GM12878 (cell line): ENCODE measurements at regions not wholly inside any gene's neighbourhood (a gene's known extent, or its start where the extent isn't known, plus 50 kb on each side); places are given as distances from the start of the nearest gene placed in this dataset.

Source experiments
- ATAC-seq: fragments of 200-7000 bp; cut with Tn5 transposase; 3 replicates; pipeline ENCODE4 v1.9.1; 2020; ENCODE audit warnings: mild to moderate bottlenecking, moderate library complexity
- BruUV-seq: library from RNA; stranded (reverse); fragments of 400-500 nt; replicated peaks from 2 replicates; lab custom pipeline; 2021; lab: Mats Ljungman, UMichigan
- CTCF ChIA-PET: fragments of 300-600 bp; sonication (Branson Sonifier 250); formaldehyde crosslinking; extraction: SDS; loops from one replicate; lab custom pipeline; 2021; ENCODE audit warnings: inconsistent platforms; lab: Yijun Ruan, JAX
- POLR2A ChIA-PET: fragments of 350-600 bp; formaldehyde crosslinking; extraction: SDS; loops from one replicate; lab custom pipeline; 2021; ENCODE audit warnings: inconsistent platforms; lab: Charles Lee
- RAD21 ChIA-PET: fragments of 300-600 bp; sonication (Branson Sonifier 250); formaldehyde crosslinking; loops from one replicate; lab custom pipeline; 2023; ENCODE audit warnings: antibody characterized with exemption; ENCODE audit not compliant: unreplicated experiment; lab: Charles Lee
- SMC1A ChIA-PET: fragments of 300-600 bp; sonication (Branson Sonifier 250); formaldehyde crosslinking; loops from one replicate; lab custom pipeline; 2023; ENCODE audit not compliant: unreplicated experiment, uncharacterized antibody; lab: Charles Lee
- DNase-seq: peaks from one replicate; pipeline ENCODE4 v3.0.0-alpha.2; 2011; ENCODE audit warnings: low read depth, low spot score
- FAIRE-seq: peaks from 3 replicates; lab custom pipeline; 2011; peaks lifted over from hg19 to GRCh38; lab: Jason Lieb, UNC
- H2AFZ ChIP-seq: 2 replicates; pipeline ENCODE4 v1.6.0; 2011; ENCODE audit warnings: low read depth, low read length, control low read depth; ENCODE audit not compliant: control insufficient read depth
- H3K27ac ChIP-seq: 2 replicates; pipeline ENCODE4 v1.5.1; 2011; ENCODE audit warnings: control low read depth; ENCODE audit not compliant: control insufficient read depth, insufficient read depth
- H3K27me3 ChIP-seq, 2 experiments: replicated peaks in 1 of 2; 2 replicates each; pipeline versions ENCODE4 v1.6.0 to v1.6.1; 2011; ENCODE audit warnings: low read length in 1 of 2; ENCODE audit not compliant: control insufficient read depth in 2 of 2, insufficient read depth in 2 of 2
- H3K36me3 ChIP-seq, 2 experiments: 2 replicates each; pipeline ENCODE4 v1.5.1; 2011; ENCODE audit warnings: low read length in 1 of 2; ENCODE audit not compliant: control insufficient read depth in 2 of 2, insufficient read depth in 2 of 2
- H3K4me1 ChIP-seq: 2 replicates; pipeline ENCODE4 v1.6.1; 2011; ENCODE audit warnings: mild to moderate bottlenecking, low read length, moderate library complexity, mixed read lengths; ENCODE audit not compliant: control insufficient read depth, insufficient read depth
- H3K4me2 ChIP-seq: 2 replicates; pipeline ENCODE4 v1.6.0; 2011; ENCODE audit warnings: control low read depth; ENCODE audit not compliant: control insufficient read depth, insufficient read depth
- H3K4me3 ChIP-seq: fragments of 200-600 bp; sonication (generic); 2 replicates; pipeline ENCODE4 v1.5.1; 2016
- H3K79me2 ChIP-seq: 2 replicates; pipeline ENCODE4 v1.6.0; 2011; ENCODE audit warnings: low read length; ENCODE audit not compliant: control insufficient read depth, insufficient read depth
- H3K9ac ChIP-seq: 2 replicates; pipeline ENCODE4 v1.8.0; 2011; ENCODE audit warnings: low read length, control low read depth, mixed read lengths; ENCODE audit not compliant: control insufficient read depth, insufficient read depth
- H3K9me3 ChIP-seq: replicated peaks from 3 replicates; pipeline ENCODE4 v1.5.1; 2011; ENCODE audit warnings: mild to moderate bottlenecking, low read length; ENCODE audit not compliant: control insufficient read depth, insufficient read depth
- H4K20me1 ChIP-seq: 2 replicates; pipeline ENCODE4 v1.6.0; 2011; ENCODE audit not compliant: control insufficient read depth, insufficient read depth
- CTCF ChIP-seq, 3 experiments: IDR thresholded peaks in 2 of 3; conservative IDR thresholded peaks in 1 of 3; 2 replicates each; pipeline ENCODE4 v1.5.1; 2011; ENCODE audit warnings: low read depth in 3 of 3, low read length in 3 of 3, mild to moderate bottlenecking in 3 of 3, control low read depth in 2 of 3, moderate library complexity in 2 of 3, inconsistent platforms in 1 of 3, mixed read lengths in 1 of 3; ENCODE audit not compliant: control insufficient read depth in 2 of 3, insufficient read depth in 1 of 3; ENCODE audit errors: extremely low read depth in 1 of 3
- E4F1 ChIP-seq: fragments of 450-650 bp; IDR thresholded peaks from 2 replicates; pipeline ENCODE4 v1.6.1; 2018; ENCODE audit warnings: borderline replicate concordance, mild to moderate bottlenecking; ENCODE audit not compliant: partially characterized antibody
- ELK1 ChIP-seq: IDR thresholded peaks from 2 replicates; pipeline ENCODE4 v1.6.1; 2012; ENCODE audit warnings: low read depth, low read length, improper control_type of control experiment
- HDAC6 ChIP-seq: fragments of 200-600 bp; sonication (generic); IDR thresholded peaks from one replicate; pipeline ENCODE4 v1.8.0; 2017; ENCODE audit warnings: antibody characterized with exemption; ENCODE audit not compliant: unreplicated experiment
- IRF3 ChIP-seq: fragments of 450-650 bp; IDR thresholded peaks from 2 replicates; pipeline ENCODE4 v1.6.1; 2014; ENCODE audit warnings: mild to moderate bottlenecking
- MAX ChIP-seq: IDR thresholded peaks from 2 replicates; pipeline ENCODE4 v1.6.1; 2012; ENCODE audit warnings: low read depth, low read length, improper control_type of control experiment
- PAX5 ChIP-seq: IDR thresholded peaks from 2 replicates; pipeline ENCODE4 v1.6.1; 2011; ENCODE audit warnings: low read depth, low read length, borderline replicate concordance
- PKNOX1 ChIP-seq: fragments of 450-650 bp; IDR thresholded peaks from 2 replicates; pipeline ENCODE4 v1.6.1; 2016; ENCODE audit warnings: mild to moderate bottlenecking
- RAD21 ChIP-seq: IDR thresholded peaks from 2 replicates; pipeline ENCODE4 v1.6.1; 2011; ENCODE audit warnings: mild to moderate bottlenecking, low read depth, low read length, moderate library complexity; ENCODE audit not compliant: insufficient read depth
- RUNX3 ChIP-seq: IDR thresholded peaks from 2 replicates; pipeline ENCODE4 v1.6.1; 2012; ENCODE audit warnings: low read length, inconsistent platforms
- SMAD1 ChIP-seq: fragments of 450-650 bp; IDR thresholded peaks from 2 replicates; pipeline ENCODE4 v1.6.1; 2018; ENCODE audit warnings: mild to moderate bottlenecking, low read depth; ENCODE audit not compliant: partially characterized antibody
- SMC3 ChIP-seq: IDR thresholded peaks from 2 replicates; pipeline ENCODE4 v1.6.1; 2011; ENCODE audit warnings: low read length, improper control_type of control experiment, borderline replicate concordance
- SP1 ChIP-seq: IDR thresholded peaks from one replicate; pipeline ENCODE4 v1.6.1; 2011; ENCODE audit warnings: low read depth, low read length
- TAF1 ChIP-seq: IDR thresholded peaks from 2 replicates; pipeline ENCODE4 v1.6.1; 2011; ENCODE audit warnings: mild to moderate bottlenecking, low read depth, low read length, borderline replicate concordance
- ZNF384 ChIP-seq: IDR thresholded peaks from 2 replicates; pipeline ENCODE4 v1.6.1; 2012; ENCODE audit warnings: low read depth, mild to moderate bottlenecking, low read length, improper control_type of control experiment, borderline replicate concordance
- WGBS: methylation state at CpG from one replicate; pipeline ENCODE4 v1.1.6; 2016; ENCODE audit warnings: low lambda C conversion rate; ENCODE audit not compliant: insufficient replicate concordance, insufficient coverage; ENCODE audit errors: missing lambda C conversion rate; 5-methylcytosine and 5-hydroxymethylcytosine counted together
- in situ Hi-C: fragments of 300-500 bp; cut with MboI; formaldehyde crosslinking; loops from 9 replicates; pipeline ENCODE4 v1.14.3; 2018; ENCODE audit warnings: mixed read lengths
- intact Hi-C: fragments of 100-400 bp; cut with micrococcal nuclease; formaldehyde crosslinking; loops from one replicate; pipeline ENCODE4 v1.14.2; 2022; ENCODE audit not compliant: unreplicated experiment

- Histone ChIP-seq H3K4me3 (no peak overlapping the region), H3K9me3 (no peaks in the 10 kb centered on the region), H3K4me1 (no peaks in the 10 kb centered on the region), H2AFZ (no peak overlapping the region), H3K27ac (no peak overlapping the region), H3K9ac (no peak overlapping the region), H3K79me2 (no peaks in the 10 kb centered on the region), H3K36me3 (no peaks in the 10 kb centered on the region), H4K20me1 (no peaks in the 10 kb centered on the region), H3K27me3 (no peaks in the 10 kb centered on the region; a peak in 1 of 4 replicates), H3K4me2 (no peak overlapping the region)
- intact Hi-C loops (loop anchor here (5.0 kb wide), 1 partner anchor 881 kb away; no protein-coding TSS in a partner anchor), in situ Hi-C loops (no loop called here)
- FAIRE-seq (peak; percentile 23), DNase-seq (peak; percentile 19), ATAC-seq (peak; percentile 86)
- POLR2A ChIA-PET = interaction anchor here (0.7 kb wide), 1 partner anchor 1887 kb away, joined by 3 read pairs; no protein-coding TSS in a partner anchor
- 0% methylated on average over 4 of the region's 4 CpGs for WGBS
- CTCF ChIA-PET = interaction anchor here (0.6 to 1.5 kb wide), 14 partner anchors 9 to 922 kb away, joined by 3 to 12 read pairs (median 4); no protein-coding TSS in a partner anchor
- RAD21 ChIA-PET = interaction anchor here (0.6 to 1.4 kb wide), 4 partner anchors 12 to 447 kb away, joined by 3 to 4 read pairs (median 4); no protein-coding TSS in a partner anchor
- no TSS peak for BruUV-seq
- SMC1A ChIA-PET = interaction anchor here (0.6 to 1.9 kb wide), 8 partner anchors 9 to 951 kb away, joined by 3 to 6 read pairs (median 4); no protein-coding TSS in a partner anchor
- TF ChIP-seq SP1 (no peak), TAF1 (no peak), PKNOX1 (no peak), RAD21 (peak; percentile 82), SMC3 (peak; percentile 66; the same call in 1 of the 2 replicates), MAX (no peak), CTCF (IDR thresholded peaks at IDR 0.05 in 2 of 3, conservative IDR thresholded peaks at IDR 0.05 in 1 of 3; ENCODE audit: control insufficient read depth in 2 of 3, extremely low read depth in 1 of 3, insufficient read depth in 1 of 3, low read depth in 3 of 3, low read length in 3 of 3) (peak; percentile 22 to 60 (median 58); a peak in 5 of 6 replicates), ZNF384 (peak; percentile 77; the same call in 1 of the 2 replicates), E4F1 (no peak), HDAC6 (no peak), IRF3 (no peak), PAX5 (no peak), SMAD1 (no peak), ELK1 (no peak), RUNX3 (no peak)
These were observed 223.0 kb downstream of the PLA2G4A start for GRCh38 chr1:187051618-187052232.
